Neural cell (in vitro differentiated cells): ENCODE measurements at regions not wholly inside any gene's neighbourhood (a gene's known extent, or its start where the extent isn't known, plus 50 kb on each side); places are given as distances from the start of the nearest gene placed in this dataset.

Experiments used
- H2AFZ ChIP-seq: fragments of 200-600, 300-800 bp; sonication (generic), shearing (Covaris generic); 2 replicates; pipeline ENCODE4 v1.6.0; 2014; ENCODE audit warnings: low read depth, mild to moderate bottlenecking, antibody characterized with exemption, low read length, moderate library complexity
- H3F3A ChIP-seq: fragments of 200-600 bp; shearing (Covaris generic); 2 replicates; pipeline ENCODE4 v1.6.1; 2016; ENCODE audit warnings: mild to moderate bottlenecking, moderate library complexity, mixed read lengths, antibody characterized with exemption, low read length; ENCODE audit not compliant: insufficient read depth, poor library complexity, severe bottlenecking
- H3K27ac ChIP-seq: fragments of 200-600, 300-800 bp; sonication (generic), shearing (Covaris generic); 2 replicates; pipeline ENCODE4 v1.5.1; 2014; ENCODE audit warnings: mild to moderate bottlenecking, low read length, moderate library complexity
- H3K27me3 ChIP-seq: fragments of 300-800, 200-600 bp; sonication (generic), shearing (Covaris generic); 2 replicates; pipeline ENCODE4 v1.6.0; 2014; ENCODE audit warnings: mild to moderate bottlenecking, low read depth, low read length, moderate library complexity; ENCODE audit not compliant: insufficient read depth
- H3K36me3 ChIP-seq: fragments of 300-800, 200-600 bp; sonication (generic), shearing (Covaris generic); 2 replicates; pipeline ENCODE4 v1.5.1; 2014; ENCODE audit warnings: mild to moderate bottlenecking, antibody characterized with exemption, low read length, moderate library complexity; ENCODE audit not compliant: insufficient read depth
- H3K4me2 ChIP-seq: fragments of 300-800, 200-600 bp; sonication (generic), shearing (Covaris generic); 2 replicates; pipeline ENCODE4 v1.6.0; 2014; ENCODE audit warnings: mild to moderate bottlenecking, low read length
- H3K4me3 ChIP-seq: fragments of 300-800, 200-600 bp; sonication (generic), shearing (Covaris generic); 2 replicates; pipeline ENCODE4 v1.5.1; 2014; ENCODE audit warnings: mild to moderate bottlenecking, low read length, moderate library complexity
- H3K79me2 ChIP-seq: fragments of 200-600 bp; shearing (Covaris generic); replicated peaks from 2 replicates; pipeline ENCODE4 v1.6.0; 2014; ENCODE audit warnings: mild to moderate bottlenecking, low read length, moderate library complexity; ENCODE audit not compliant: insufficient read depth
- H3K9ac ChIP-seq: fragments of 300-800, 200-600 bp; sonication (generic), shearing (Covaris generic); 2 replicates; pipeline ENCODE4 v1.6.1; 2016; ENCODE audit warnings: mild to moderate bottlenecking, low read length, mixed read lengths
- H3K9me2 ChIP-seq: fragments of 200-600 bp; shearing (Covaris generic); 2 replicates; pipeline ENCODE4 v1.6.1; 2016; ENCODE audit warnings: mild to moderate bottlenecking, low read length, mixed read lengths; ENCODE audit not compliant: insufficient read depth
- H3K9me3 ChIP-seq: fragments of 200-600, 300-800 bp; sonication (generic), shearing (Covaris generic); 2 replicates; pipeline ENCODE4 v1.6.1; 2016; ENCODE audit warnings: mild to moderate bottlenecking, mixed run types, low read length, moderate library complexity, mixed read lengths
- H4K20me1 ChIP-seq: fragments of 200-600 bp; shearing (Covaris generic); 2 replicates; pipeline ENCODE4 v1.6.1; 2016; ENCODE audit warnings: mild to moderate bottlenecking, mixed run types; ENCODE audit not compliant: insufficient read depth
- EP300 ChIP-seq: fragments of 450-650 bp; conservative IDR thresholded peaks from 2 replicates; pipeline ENCODE4 v1.6.1; 2014; ENCODE audit warnings: antibody characterized with exemption, mild to moderate bottlenecking, moderate library complexity; ENCODE audit not compliant: poor library complexity, severe bottlenecking
- EZH2 ChIP-seq: fragments of 200-600, 300-800 bp; shearing (Covaris generic), sonication (generic); IDR thresholded peaks from 2 replicates; pipeline ENCODE4 v1.6.1; 2014; ENCODE audit warnings: antibody characterized with exemption, low read length, borderline replicate concordance, mild to moderate bottlenecking; ENCODE audit not compliant: insufficient read depth, poor library complexity, severe bottlenecking
- MXI1 ChIP-seq: fragments of 450-650 bp; conservative IDR thresholded peaks from 2 replicates; pipeline ENCODE4 v1.6.1; 2014; ENCODE audit warnings: antibody characterized with exemption, mild to moderate bottlenecking; ENCODE audit not compliant: poor library complexity, severe bottlenecking
- POLR2AphosphoS5 ChIP-seq: IDR thresholded peaks from 2 replicates; pipeline ENCODE4 v1.6.1; 2012
- RAD21 ChIP-seq: fragments of 450-650 bp; conservative IDR thresholded peaks from 2 replicates; pipeline ENCODE4 v1.6.1; 2014; ENCODE audit warnings: antibody characterized with exemption, mild to moderate bottlenecking, moderate library complexity
- REST ChIP-seq: IDR thresholded peaks from 2 replicates; pipeline ENCODE4 v1.6.1; 2012; ENCODE audit warnings: borderline replicate concordance
- SMC3 ChIP-seq: fragments of 450-650 bp; conservative IDR thresholded peaks from 2 replicates; pipeline ENCODE4 v1.6.1; 2014; ENCODE audit warnings: antibody characterized with exemption, mild to moderate bottlenecking, moderate library complexity; ENCODE audit not compliant: poor library complexity
- TAF1 ChIP-seq: IDR thresholded peaks from 2 replicates; pipeline ENCODE4 v1.6.1; 2012; ENCODE audit warnings: low read depth
- TF ChIP-seq, protein P1 (sequence below): fragments of 450-650 bp; IDR thresholded peaks from 2 replicates; pipeline ENCODE4 v1.5.1; 2014; ENCODE audit warnings: antibody characterized with exemption, mild to moderate bottlenecking, moderate library complexity; ENCODE audit not compliant: poor library complexity, severe bottlenecking

DNA sequence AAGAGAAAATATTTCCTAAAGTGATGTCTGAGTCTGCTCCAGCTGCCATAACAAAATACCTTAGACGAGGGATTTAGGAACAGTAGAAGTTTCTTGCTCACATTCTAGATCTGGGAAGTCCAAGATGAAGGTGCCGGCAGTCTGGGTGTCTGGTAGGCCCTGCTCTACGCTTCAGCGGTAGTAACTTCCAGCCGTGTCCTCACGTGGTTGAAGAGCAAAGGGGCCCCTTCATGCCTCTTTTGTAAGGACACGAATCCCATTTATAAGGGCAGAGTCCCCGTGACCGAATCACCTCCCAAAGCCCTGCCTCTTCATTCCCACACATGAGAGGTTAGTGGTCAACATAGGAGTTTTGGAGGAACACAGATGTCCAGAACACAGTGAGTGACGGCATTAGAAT lies 52.2 kb upstream of the INPP5A start:
- H3K9me3 ChIP-seq = no peaks in the 10 kb centered on the region
- no peaks in the 10 kb centered on the region for H4K20me1 ChIP-seq
- no peaks in the 10 kb centered on the region for H3K27me3 ChIP-seq
- no peaks in the 10 kb centered on the region for H3K36me3 ChIP-seq
- no peak overlapping the region for H2AFZ ChIP-seq
- no peak overlapping the region for H3K4me2 ChIP-seq
- H3F3A ChIP-seq = no peaks in the 10 kb centered on the region
- TF ChIP-seq, protein P1, sequence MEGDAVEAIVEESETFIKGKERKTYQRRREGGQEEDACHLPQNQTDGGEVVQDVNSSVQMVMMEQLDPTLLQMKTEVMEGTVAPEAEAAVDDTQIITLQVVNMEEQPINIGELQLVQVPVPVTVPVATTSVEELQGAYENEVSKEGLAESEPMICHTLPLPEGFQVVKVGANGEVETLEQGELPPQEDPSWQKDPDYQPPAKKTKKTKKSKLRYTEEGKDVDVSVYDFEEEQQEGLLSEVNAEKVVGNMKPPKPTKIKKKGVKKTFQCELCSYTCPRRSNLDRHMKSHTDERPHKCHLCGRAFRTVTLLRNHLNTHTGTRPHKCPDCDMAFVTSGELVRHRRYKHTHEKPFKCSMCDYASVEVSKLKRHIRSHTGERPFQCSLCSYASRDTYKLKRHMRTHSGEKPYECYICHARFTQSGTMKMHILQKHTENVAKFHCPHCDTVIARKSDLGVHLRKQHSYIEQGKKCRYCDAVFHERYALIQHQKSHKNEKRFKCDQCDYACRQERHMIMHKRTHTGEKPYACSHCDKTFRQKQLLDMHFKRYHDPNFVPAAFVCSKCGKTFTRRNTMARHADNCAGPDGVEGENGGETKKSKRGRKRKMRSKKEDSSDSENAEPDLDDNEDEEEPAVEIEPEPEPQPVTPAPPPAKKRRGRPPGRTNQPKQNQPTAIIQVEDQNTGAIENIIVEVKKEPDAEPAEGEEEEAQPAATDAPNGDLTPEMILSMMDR = no peak
- TF ChIP-seq EP300 (no peak), EZH2 (no peak), MXI1 (no peak), REST (no peak), POLR2AphosphoS5 (no peak), SMC3 (no peak), RAD21 (no peak), TAF1 (no peak)
- H3K4me3 ChIP-seq = no peak overlapping the region
- H3K27ac ChIP-seq = no peak overlapping the region
- H3K9ac ChIP-seq = no peak overlapping the region
- H3K9me2 ChIP-seq = no peaks in the 10 kb centered on the region
- H3K79me2 ChIP-seq = no peaks in the 10 kb centered on the region

GRCh38 chr10:132486539-132487121 lies 51.0 kb upstream of the INPP5A start:
- Histone ChIP-seq H3K9ac (no peak overlapping the region), H3K4me3 (no peak overlapping the region), H3K27ac (no peak overlapping the region), H2AFZ (no peak overlapping the region), H3K9me2 (no peaks in the 10 kb centered on the region), H3K27me3 (no peaks in the 10 kb centered on the region), H3K4me2 (no peak overlapping the region), H3K9me3 (no peaks in the 10 kb centered on the region), H3K79me2 (no peaks in the 10 kb centered on the region), H3F3A (no peaks in the 10 kb centered on the region), H4K20me1 (no peaks in the 10 kb centered on the region), H3K36me3 (no peaks in the 10 kb centered on the region)
- TF ChIP-seq MXI1 = no peak
- TF ChIP-seq TAF1 = no peak
- TF ChIP-seq POLR2AphosphoS5 = no peak
- no peak for TF ChIP-seq EP300
- no peak for TF ChIP-seq REST
- no peak for TF ChIP-seq SMC3
- TF ChIP-seq RAD21 = no peak
- TF ChIP-seq EZH2 = no peak
